Globus pallidus (tissue), 1 donor: ENCODE measurements at regions not wholly inside any gene's neighbourhood (a gene's known extent, or its start where the extent isn't known, plus 50 kb on each side); places are given as distances from the start of the nearest gene placed in this dataset.
"Not testable (repeated sequence)": the region's sequence is repeated elsewhere in the genome, so short reads cannot be mapped to it uniquely, and the experiment has no call there.

Experiments used
- DNase-seq: peaks from one replicate; pipeline ENCODE4 v3.0.0-alpha.2; 2015; ENCODE audit warnings: low spot score

- not testable (repeated sequence) for DNase-seq
Observed at GRCh38 chr11:33971530-33971929, 79.7 kb upstream of the LMO2 start.

- DNase-seq = peak; percentile 37
Observed at GRCh38 chr11:33970984-33971466, 79.1 kb upstream of the LMO2 start.

GRCh38 chr11:33967451-33967850 lies 75.6 kb upstream of the LMO2 start:
- DNase-seq = no peak

- DNase-seq = no peak
Observed at GRCh38 chr11:33965032-33965431, 73.2 kb upstream of the LMO2 start.

GRCh38 chr11:33959855-33960400 lies 68.1 kb upstream of the LMO2 start:
- no peak for DNase-seq

- no peak for DNase-seq
Observed at GRCh38 chr11:33957304-33957917, 65.5 kb upstream of the LMO2 start.

GRCh38 chr11:33956611-33957010 lies 64.7 kb upstream of the LMO2 start:
- DNase-seq = no peak

- no peak for DNase-seq
Observed at GRCh38 chr11:33953289-33953688, 61.4 kb upstream of the LMO2 start.

- no peak for DNase-seq
Observed at GRCh38 chr11:33952805-33953204, 60.9 kb upstream of the LMO2 start.

- no peak for DNase-seq
Observed at GRCh38 chr11:33949252-33949913, 57.5 kb upstream of the LMO2 start.

GRCh38 chr11:33948494-33948893 lies 56.6 kb upstream of the LMO2 start:
- DNase-seq = no peak

GRCh38 chr11:33947918-33948317 lies 56.0 kb upstream of the LMO2 start:
- not testable (repeated sequence) for DNase-seq

- no peak for DNase-seq
Observed at GRCh38 chr11:33946930-33947329, 55.1 kb upstream of the LMO2 start.

- DNase-seq = no peak
Observed at GRCh38 chr11:33945481-33946268, 53.8 kb upstream of the LMO2 start.

- no peak for DNase-seq
Observed at GRCh38 chr11:33944693-33945424, 53.0 kb upstream of the LMO2 start.

GRCh38 chr11:33944345-33944692 lies 52.4 kb upstream of the LMO2 start:
- no peak for DNase-seq

GRCh38 chr11:33942954-33943353 lies 51.1 kb upstream of the LMO2 start:
- DNase-seq = peak; percentile 45

- DNase-seq = no peak
Observed at GRCh38 chr11:33941637-33942160, 49.8 kb upstream of the LMO2 start.
